Activated CD8-positive, alpha-beta memory T cell treated with anti-CD3 and anti-CD28 coated beads, Interleukin-2, amount 50 U/mL, for 24 hours (primary cell): ENCODE measurements at regions not wholly inside any gene's neighbourhood (a gene's known extent, or its start where the extent isn't known, plus 50 kb on each side); places are given as distances from the start of the nearest gene placed in this dataset.
"Not testable (repeated sequence)": the region's sequence is repeated elsewhere in the genome, so short reads cannot be mapped to it uniquely, and the experiment has no call there.

ENCODE experiments used
- DNase-seq: peaks from one replicate; pipeline ENCODE4 v3.0.0-alpha.2; 2020; ENCODE audit errors: extremely low read depth

DNA sequence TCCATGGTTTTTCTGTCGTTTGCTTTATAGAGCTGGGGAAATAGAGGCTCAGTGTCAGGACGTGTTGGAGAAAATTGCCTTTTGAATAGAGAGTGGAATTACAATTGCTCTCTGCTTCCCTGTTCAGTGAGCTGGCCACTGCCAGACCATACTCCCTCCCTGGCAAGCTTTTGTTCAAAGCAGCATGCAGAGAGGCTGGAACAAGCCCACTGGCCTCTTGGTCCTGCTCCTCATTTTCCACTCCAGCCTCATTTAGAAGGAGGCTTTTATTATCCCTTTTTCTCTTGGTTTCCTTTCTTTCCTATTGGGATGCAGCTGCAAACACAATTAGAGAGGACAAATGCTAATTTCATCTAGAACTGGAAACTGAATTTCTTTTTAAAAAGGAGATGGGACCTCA is 302.2 kb upstream of the PODXL start:
- DNase-seq: no peak

- no peak for DNase-seq
These were observed 293.0 kb upstream of the PODXL start for GRCh38 chr7:131849472-131849871.

DNA sequence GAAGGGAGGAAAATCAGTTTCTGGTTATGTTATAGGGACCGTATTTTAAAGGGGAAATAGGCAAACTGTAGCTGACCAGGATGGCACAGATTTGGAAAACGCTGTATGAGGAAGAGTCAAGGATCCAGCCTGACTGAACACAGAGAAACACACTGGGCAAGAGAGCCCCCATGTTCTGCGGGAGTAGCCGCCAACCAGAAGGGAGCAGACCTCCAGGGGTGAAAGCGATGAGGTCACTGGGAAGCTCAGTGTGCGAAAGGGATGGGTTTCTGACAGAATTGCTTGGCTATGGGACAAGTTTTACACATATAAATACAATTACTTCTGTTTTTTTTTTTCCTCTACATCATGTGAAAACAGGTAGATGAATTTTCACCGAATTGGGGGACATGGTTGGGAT is 291.6 kb upstream of the PODXL start:
- no peak for DNase-seq

GRCh38 chr7:131845573-131846314 is 289.3 kb upstream of the PODXL start:
- no peak for DNase-seq

GRCh38 chr7:131844369-131844768 is 287.9 kb upstream of the PODXL start:
- DNase-seq: no peak

- DNase-seq: no peak
These were observed 287.5 kb upstream of the PODXL start for GRCh38 chr7:131843898-131844331.

DNA sequence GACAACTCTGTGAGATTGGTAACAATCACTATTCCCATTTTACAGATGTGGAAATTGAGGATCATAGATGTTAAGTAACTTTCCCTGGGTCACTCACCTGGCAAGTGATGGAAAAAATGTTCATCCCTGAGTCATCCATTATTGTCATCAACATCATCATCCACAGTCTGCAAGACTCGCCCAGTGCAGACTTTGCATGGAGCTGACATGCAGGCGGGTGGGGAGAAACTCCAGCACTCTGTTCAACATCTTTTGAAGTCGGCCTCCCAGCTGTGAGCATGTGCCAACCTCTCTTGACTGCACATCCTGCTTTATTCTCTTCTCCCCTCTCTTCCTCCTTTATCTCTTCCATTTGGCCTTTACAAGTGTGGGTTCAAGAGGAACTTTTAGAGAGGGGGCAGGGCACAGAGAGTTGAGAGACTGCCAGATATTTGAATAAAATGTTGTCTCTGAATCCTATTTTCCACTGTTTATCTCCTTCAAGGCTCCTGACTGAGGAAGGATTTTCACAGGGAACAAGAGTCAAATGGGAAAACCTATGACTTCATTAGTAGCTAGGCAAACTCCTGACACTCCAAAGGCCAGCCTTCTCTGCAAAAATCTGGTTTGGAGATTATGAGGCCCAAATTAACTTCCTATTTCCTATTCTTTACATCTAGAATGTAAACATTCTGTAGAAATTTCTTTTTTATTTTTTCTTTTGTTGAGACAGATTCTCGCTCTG is 283.7 kb upstream of the PODXL start:
- DNase-seq: no peak

- no peak for DNase-seq
These were observed 280.3 kb upstream of the PODXL start for GRCh38 chr7:131836733-131837132.

- DNase-seq: no peak
These were observed 278.7 kb upstream of the PODXL start for GRCh38 chr7:131835141-131835540.

GRCh38 chr7:131830681-131831080 is 274.3 kb upstream of the PODXL start:
- DNase-seq: no peak

DNA sequence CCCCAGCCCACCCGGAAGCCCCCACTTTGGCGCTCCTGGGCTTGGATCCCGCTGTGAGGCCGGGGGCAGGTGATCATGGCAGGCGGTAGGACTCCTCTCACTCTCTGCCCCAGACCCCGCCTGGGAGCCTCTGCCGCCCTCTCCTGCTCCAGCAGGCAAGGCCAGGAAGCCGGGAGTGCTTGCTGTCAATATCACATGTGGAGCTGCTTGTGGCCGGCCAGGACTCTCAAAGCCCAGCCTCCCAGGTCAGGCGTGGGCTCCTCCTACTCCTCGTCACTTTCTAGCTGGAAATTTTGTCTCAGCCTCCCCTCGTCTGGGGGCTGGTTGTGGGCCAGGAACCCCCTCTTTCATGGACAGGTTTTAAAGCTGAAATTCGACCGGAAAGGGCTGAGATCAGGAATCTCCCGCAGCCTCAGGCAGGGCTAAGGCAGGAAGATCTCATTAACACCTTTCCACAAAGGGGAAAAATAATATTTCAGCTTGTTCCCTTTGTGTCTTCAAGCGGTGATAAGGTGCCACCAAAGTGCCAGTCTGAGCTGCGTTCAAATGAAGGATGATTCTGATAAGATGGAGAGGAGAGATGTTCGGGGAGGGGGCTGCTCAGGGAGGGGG is 273.6 kb upstream of the PODXL start:
- DNase-seq: no peak

DNA sequence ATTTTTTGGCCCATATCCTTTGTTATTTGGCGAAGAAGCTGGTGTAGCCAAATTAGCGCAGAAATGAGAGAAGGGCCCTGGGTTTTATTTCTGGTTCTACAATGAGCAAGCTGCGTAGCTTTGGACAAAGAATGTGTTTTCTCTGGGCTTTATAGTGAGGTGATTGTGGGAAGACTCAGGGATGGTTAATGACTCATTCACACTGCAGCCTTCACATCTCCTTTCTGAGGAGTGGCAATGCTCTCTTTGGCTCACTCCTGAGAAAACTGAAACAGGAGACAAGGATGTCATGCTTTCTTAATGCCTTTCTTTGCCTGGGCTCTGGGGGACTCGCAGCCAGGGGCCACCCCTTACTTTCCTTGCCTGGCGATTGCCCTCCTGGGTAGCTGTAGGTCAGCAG is 271.0 kb upstream of the PODXL start:
- no peak for DNase-seq

DNA sequence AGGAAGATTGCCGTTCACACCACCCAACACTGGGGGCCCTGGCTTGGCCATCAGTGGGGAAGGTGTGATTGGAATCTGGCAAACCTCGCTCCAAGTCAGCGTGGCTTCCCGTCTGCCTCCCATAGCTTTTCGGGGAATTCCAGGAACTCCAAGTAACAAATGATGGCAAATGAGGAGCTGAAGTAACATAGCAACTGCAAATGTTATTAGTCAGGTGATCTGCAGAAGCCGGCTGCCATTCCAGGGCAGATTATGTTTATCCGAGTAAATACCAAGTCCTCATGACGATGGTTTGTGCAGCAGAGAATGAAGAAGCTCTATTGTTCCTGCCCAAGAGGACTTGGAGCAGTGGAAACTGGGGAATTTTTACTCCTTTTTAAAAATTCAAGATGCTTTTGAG is 270.5 kb upstream of the PODXL start:
- DNase-seq: no peak

DNA sequence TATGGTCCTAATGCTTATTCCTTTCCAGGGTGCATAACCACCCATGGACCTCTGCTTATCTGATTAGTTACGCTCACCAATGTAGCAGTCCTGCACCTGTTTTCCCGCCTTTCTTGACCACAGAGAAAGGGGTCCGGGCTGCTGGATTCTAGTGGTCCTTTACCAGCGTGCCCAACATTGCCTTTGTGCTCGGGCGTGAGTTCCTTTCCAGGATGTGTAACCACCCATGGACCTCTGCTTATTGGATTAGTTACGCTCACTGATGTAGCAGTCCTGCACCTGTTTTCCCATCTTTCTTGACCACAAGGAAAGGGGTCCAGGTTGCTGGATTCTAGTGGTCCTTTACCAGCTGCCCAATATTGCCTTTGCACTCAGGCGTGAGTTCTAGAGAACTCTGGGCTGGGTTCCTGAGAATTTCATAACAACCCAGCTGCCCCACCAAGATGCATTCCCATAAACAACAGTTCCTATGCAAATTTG is 267.6 kb upstream of the PODXL start:
- DNase-seq: not testable (repeated sequence)

DNA sequence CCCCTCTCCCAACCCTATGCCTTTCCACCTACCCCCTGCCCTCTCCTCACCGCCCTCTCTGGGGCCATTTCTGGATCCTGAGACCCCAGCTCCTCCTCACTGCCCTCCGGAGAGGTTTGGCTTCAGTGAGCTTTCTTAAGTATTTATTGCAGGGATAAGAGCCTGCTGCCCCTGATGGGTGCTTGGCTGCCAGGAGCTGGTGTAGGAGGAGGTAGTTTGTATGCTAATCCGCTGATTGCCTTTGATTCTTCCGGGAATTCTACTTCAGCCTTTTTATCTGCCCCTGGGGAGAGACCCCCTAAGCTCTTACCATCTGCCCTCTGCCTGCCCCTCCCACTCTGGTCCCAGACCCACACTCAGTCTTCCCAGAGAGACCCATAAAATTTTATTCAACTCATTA is 263.5 kb upstream of the PODXL start:
- DNase-seq: no peak

DNA sequence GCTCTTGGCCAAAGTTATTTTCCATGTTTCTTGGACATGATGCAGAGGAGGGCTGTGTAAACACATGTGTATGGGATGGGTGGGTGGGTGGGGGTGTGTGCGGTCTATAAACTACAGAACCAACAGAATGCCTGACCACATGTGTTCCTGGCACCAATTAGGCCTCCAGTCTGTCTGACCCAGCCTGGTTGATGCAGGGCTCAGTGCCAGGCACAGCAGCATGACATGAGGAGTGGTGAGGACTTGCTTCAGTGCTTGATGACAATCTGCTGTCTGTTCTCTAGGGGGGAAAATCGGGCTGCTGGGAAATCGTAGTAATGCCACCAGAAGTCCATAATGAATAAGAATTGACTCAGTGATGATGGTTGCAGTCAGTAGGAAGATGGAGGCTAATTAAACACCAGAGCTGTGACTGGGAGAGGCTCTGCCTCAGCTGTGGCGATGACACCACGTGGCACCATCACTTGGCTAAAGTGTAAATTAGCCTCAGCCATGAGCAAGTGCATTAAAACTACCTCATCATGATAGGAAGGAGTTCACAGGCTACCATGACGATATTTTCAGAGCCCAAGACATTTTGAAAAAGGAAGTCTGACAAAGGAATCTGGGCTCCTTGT is 260.1 kb upstream of the PODXL start:
- no peak for DNase-seq

DNA sequence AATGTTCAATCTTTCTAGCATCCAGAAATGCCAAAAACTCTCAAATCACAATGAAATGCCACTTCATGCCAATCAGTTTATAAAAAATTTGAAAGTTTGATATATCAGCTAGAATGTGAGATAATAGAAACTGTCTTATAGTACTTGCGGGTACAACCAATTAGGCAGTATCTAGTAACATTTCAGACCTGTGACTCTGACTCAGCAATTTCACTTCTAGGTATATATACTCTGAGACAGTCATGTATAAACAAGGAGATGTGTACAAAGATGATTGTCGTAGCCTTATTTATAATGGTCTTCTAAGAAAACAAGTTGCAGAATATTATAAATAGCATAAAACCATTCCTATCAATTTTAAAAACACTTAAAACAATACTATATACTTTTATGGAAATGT is 252.3 kb upstream of the PODXL start:
- DNase-seq: no peak

DNA sequence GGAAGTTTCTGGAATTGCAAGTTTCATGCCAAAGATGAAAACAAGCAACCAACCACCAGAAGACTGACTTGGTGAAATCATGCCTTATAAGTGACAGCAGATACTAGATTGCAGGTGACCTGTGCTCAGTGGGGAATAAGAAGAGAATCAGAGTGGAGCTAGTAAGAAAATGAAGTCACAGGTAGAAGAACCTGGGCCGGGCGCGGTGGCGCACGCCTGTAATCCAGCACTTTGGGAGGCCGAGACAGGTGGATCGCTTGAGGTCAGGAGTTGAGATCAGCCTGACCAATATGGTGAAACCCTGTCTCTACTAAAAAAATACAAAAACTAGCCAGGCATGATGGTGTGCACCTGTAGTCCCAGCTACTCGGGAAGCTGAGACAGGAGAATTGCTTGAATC is 251.7 kb upstream of the PODXL start:
- not testable (repeated sequence) for DNase-seq

DNA sequence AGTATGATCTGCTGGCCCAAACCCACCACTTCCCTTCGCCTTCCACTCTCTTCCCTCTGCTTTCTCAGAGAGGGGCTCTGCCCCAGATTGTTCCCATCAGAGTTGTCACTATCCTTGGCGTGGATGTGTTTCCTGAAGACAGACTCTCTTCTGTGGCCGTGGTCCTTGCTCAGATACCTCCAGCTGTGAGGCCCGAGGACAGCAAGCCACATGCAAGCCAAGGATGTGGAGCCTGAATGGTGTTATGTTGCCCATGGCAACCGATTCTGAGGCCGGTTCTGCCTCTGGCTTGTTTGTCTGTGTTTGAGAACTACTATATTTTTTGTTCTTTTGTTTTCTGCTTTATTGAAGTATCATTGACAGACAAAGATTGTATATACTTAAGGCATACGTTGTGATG is 247.4 kb upstream of the PODXL start:
- no peak for DNase-seq

DNA sequence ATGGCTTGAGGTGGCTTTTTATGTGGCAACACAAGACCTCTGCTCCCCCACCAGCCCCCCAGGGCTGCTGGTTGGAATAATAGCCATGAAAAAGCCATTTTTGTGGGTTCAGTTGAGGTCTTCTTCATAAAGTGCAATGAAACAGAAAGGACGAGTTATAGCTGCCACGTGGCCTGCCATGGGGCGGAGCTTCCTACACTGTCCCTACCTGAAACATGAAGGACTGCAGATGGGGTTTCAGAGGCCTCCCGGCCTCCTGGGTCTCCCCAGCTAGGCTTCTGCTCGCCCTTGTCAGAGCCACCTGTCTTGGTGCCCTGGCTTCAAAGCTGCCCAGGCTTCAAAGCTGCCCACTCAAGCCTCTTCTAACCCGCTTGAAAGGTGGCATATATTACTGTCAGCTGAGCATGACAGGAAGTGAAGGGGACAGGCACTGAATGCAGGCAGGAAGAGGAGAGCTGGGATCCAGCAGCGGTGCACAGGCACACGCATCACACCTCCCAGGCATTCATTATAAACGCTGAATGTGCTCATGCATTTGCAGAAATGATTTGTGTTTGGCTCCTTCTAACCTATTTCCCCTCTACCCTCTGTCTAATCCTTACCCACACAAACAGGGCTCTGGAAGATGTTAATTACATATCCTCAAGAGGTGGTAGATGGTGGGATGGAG is 245.9 kb upstream of the PODXL start:
- DNase-seq: no peak

DNA sequence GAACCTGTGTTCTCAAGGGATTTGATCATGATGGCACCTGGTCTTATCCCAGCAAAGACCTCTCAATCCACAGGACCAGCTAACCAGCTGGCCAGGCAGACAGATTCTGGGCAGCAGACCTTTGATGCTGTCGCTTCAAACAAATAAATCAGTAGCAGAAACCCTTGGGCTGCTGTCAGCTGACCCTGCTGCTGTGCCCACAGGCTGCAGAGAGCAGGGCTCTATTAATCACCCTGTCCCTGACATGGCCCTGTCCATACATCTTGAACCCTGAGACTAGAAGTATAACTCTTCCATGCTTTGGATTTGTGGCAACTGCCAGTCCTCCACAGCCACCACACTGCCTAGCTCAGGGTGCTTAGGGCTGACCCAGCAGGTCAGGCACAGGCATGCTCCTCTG is 244.1 kb upstream of the PODXL start:
- no peak for DNase-seq

DNA sequence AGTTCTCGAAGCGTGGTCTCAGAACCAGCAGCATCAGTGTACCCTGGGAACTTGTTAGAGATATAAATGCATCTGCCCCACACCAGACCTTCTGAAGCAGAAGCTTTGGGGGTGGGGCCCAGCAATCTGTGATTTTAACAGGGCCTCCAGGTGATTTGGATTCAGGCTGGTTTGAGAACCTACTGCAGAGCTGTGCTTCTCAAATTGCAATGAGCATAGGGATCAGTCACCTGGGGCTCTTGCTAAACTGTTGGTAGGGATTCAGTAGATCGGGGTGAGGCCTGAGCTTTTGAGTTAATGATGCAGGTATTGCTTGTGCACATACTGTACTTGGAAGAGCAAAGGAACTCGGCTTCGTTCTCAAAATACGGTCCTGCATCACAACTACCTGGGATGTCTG is 243.6 kb upstream of the PODXL start:
- no peak for DNase-seq
